Activated CD8-positive, alpha-beta memory T cell treated with anti-CD3 and anti-CD28 coated beads for 24 hours (primary cell): ENCODE measurements at regions not wholly inside any gene's neighbourhood (a gene's known extent, or its start where the extent isn't known, plus 50 kb on each side); places are given as distances from the start of the nearest gene placed in this dataset.
"Not testable (repeated sequence)": the region's sequence is repeated elsewhere in the genome, so short reads cannot be mapped to it uniquely, and the experiment has no call there.

Experiments
- DNase-seq: peaks from one replicate; pipeline ENCODE4 v3.0.0-alpha.2; 2020

DNA sequence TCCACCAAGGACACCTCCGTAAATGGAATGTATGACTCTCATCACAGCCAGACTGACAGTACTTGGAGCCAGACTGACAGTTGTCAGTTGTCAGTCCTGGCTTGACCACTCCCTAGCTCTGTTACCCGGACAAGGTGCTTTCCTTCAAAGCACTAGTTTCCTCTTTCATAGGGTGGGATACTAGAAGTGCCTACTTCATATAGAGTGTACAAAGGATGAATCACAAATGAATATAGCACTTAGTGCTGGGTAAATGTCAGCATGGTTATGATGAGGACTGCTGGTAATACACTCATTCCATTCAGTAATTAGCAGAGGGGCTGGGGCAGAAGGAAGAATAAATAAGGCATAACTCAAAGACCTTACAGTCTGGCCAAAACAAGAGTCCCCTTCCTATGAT is 91.4 kb downstream of the ARL4C start:
- no peak for DNase-seq

DNA sequence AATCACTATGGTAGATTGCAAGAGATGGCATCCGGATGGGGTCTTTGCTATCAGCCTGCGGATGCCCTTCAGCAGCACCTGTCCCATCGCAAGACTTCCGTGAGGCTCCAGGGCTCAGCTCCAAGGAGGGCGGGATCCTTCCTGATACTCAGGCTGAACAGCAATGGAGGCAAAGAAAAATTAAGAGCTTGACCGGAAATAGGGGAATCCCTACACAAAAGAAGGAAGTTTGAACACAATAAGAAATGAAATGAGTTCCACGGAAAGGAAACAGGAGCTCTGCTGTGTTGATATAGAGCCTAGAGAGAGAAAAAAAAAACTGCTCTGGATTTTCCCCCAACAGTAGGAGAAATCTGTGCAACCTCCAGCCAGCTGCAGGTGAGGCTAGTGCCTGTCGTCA is 91.9 kb downstream of the ARL4C start:
- no peak for DNase-seq

DNA sequence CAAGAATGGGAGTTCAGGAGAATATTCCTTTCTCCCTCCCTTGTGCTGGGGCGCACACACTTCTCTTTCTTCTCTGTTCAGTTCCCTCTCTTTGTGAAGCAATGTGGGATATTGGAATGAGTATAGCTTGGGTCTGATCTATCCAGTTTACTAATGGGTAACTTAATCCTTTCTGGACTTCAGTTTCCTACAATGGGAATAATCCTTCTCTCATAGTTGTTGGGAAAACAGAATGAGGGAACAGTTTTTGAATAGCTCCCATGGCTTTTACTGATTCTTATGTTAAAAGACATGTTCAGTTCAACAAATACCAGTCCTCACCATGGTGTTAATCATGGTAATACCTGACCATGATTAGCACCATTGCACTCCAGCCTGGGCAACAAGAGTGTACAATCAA is 93.1 kb downstream of the ARL4C start:
- DNase-seq: no peak

DNA sequence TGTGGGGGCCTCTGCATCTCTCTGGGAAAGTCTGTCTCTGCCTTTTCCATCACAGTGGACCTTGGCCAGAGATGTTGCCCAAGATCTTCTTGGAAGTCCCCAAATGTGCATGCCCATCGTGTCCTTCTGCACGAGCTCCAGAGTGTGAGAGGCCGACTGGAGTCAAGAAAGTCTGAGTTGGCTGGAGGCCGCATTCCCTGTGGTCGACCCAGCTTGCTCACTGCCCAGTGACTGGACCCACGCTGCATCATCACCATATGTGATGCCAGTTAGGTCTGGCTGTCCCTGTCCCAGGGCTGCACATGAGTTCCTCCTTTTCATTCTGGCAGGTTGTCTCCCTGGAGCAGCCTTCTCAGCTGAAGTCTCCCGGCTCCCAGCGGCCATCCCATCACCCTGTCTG is 93.8 kb downstream of the ARL4C start:
- DNase-seq: no peak

DNA sequence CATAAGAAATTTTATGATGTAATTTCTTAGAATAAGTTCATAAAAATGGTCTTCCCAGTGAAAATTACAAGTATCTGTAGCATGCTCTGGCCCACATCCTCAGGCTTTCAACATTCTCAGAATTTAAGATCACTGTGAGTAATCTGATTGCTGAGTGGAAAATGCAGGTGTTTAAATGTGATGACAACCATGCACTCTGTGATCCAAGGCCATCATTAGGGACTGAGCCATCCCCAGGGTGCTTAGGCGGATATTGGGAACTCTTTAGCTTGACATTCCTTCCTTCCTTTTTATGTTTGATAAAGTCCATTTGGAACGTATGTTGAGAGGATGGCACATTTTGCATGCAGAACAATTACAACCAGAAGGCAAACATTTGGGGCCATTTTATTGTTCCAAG is 95.5 kb downstream of the ARL4C start:
- no peak for DNase-seq

DNA sequence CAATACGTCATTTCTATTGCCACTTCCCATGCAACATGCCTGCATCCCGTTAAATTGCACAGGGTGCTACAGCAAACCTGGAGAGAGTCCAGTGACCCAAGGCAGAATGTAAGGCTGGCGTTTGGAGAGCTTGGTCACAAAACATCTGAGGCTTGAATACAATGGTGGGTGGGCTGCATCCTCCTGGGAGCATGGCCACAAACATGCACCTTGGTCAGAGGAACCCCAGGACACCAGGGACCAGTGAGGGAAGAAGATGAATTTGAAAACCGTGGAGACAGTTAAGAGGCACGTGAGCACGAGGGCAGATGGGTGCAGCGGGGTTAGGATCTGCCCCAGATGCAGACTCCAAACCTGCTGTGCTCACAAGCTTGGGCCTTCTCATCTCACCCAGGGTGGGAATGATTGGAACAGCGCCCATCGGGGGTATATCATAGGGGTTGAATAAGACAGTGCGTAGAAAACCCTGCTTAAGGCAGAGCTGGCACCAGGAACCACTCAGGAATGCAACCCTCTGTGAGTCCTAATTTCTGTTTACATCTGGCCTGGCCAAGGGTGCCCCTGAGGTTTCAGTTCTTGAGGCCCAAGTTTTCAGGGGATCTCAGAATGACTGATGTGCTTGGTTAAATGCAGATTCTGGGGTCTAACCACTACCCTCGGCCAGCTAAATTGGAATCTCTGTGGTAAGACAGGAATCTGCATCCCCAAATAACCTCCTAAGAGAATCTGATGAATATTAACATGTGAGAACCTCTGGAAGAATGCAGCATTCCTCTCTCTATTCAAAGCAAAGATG is 97.2 kb downstream of the ARL4C start:
- DNase-seq: no peak

DNA sequence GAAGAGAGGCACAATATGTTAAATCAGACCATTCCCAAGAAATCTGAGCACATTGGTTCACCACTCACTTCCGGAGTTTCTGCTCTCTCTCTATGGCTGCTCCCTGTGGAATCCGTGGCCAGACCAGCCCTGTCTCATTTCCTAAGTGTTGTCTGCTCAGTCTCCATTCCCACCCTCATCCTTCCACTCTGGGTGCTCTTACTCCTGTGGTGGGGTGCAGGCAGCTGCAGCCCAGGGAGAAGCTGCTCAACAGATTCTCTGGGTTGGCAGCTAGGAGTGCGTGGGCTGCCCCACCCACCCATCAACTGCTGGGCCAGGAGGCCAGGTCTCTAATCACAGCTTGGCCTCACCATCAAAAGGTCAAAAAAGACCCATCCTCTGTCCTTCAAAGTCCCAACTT is 98.3 kb downstream of the ARL4C start:
- no peak for DNase-seq

DNA sequence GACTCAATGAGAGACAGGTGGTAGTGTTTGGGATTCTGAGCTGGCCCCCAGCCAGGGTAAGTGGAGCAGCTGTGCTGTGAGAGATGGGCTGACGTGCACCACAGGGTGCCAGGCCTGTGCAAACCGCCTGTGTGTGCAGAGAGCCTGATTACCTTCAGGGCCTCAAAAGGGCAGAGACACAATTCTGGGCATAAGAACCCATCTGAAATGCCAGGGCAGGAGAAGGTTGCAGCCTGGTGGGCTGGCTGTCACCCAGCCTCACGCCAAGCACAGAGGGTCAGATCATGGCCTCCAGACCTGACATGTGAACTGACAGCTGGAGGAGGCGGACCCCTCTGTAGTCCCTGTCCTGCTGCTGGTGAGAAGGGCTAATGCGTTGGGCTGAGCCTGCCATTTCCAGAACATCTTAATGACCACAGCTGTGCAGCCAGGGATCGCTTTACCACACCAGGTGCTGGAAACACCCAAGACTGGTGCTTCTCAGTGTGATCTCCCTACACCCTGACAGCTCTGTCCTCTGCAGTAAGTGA is 100.9 kb downstream of the ARL4C start:
- DNase-seq: no peak

DNA sequence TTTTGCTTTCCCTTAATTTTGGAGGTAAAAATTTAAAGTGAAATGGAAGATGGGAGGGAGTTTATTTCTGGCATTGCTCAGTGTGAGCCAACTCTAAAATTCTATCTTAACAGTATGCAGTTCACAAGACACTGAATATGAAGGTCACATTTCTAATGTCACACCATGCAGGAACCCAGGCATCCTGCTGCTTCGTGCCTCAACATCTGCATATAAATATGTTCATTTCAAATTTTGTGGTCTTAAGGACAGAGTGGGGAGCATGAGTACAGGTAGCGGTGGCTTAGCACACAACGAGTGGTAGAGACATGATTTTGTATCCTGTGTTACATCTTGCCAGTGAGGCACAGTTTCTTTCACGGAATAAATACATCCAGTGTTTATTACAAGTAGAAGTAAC is 102.4 kb downstream of the ARL4C start:
- DNase-seq: no peak

DNA sequence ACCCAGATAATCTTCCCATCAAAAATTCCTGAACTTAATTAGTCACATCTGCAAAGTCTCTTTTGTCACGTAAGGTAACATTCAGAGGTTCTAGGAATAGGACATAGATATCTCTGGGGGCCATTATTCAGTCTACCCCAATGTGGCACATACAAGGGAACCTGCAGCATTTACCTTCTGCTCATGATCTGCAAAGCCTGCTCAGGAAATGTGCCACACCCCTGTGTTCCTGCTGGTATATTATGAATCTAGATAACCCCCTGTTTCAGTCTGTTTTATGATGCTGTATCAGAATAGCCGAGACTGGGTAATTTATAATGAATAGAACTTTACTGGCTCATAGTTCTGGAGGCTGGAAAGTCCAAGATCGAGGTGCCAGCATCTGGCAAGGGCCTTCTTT is 103.5 kb downstream of the ARL4C start:
- DNase-seq: no peak

DNA sequence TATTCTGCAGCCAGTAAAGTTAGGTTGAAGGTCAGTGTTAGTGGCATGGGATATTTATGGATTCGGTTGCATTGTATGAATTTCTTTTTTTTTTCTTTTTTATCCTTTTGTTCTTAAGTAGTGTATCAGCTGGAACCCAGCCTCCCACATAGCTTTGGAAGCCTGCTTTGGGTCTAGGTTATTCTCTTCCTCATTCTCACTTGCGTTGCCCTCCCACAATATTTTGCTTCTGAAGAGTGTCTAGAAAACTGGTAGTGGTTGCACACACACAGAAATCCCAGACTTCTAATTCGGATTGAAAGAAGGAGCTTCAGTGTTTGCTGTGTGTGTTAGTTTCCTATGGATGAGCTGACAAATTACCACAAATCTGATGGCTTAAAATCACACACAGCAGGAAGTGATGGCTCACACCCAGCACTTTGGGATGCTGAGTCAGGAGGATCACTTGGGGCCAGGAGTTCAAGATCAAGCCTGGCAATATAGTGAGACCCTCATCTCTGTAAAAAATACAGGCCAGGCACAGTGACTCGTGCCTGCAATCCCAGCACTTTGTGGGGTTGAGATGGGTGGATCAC is 104.8 kb downstream of the ARL4C start:
- no peak for DNase-seq

DNA sequence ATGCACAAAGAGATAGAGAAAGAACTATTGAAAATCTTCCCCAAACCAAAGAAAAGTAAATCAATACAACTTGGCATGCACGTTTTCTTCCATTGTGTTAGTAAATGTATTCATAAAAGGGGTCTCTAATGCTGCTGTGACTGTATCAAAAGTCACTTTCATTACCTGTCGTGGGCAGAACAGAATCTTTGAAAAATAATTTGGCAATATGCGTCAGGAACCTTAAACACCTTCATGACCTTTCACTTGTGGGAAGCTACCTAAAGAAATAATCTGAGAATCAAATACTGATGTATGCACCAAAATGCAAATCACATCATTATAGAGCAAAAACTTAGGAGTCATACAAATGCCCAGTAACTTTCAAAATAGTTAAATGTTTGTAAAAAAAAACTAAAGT is 105.3 kb downstream of the ARL4C start:
- no peak for DNase-seq

DNA sequence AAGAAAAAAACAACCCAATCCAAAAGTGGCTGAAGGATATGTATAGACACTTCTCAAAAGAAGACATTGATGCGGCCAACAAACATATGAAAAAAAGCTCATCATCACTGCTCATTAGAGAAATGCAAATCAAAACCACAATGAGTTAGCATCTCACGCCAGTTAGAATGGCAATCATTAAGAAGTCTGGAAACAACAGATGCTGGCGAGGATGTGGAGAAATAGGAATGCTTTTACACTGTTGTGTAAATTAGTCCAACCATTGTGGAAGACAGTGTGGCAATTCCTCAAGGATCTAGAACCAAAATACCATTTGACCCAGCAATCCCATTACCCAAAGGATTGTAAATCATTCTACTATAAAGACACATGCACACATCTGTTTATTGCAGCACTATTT is 107.2 kb downstream of the ARL4C start:
- not testable (repeated sequence) for DNase-seq

DNA sequence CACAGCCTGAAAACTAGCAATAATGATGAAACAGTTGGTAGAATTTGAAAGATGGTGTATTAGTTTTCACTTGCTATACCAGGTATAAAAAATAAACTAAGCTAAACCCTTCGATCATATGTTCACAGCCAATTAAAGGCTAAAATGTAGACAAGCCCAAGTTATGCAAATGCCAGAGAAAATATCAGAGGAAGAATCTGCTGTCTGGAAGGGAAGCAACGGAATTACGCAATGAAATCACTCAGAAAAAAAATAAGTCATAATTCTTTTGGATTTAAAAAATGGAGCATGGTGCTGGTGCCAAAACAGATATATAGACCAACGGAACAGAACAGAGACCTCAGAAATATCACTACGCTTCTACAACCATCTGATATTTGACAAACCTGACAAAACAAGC is 108.3 kb downstream of the ARL4C start:
- no peak for DNase-seq

DNA sequence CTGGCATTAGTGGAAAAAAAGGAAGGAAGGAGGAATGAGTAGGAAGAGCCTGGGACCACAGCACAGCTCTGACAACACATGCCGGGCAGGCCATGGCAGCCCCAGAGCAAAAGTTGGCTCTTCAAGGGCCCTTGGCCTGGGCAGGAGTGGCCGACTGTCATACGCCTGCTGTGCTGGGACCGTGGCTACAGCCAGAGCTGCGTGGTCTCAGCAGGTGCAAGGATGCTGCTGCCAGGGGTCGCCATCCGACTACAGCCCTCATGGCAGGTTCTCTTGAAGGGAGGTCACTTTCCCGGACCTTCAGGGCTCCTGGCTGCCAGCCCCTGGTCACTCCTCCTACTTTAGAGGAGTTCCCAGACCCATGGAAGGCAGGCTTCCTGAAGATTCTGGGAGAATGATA is 109.9 kb downstream of the ARL4C start:
- DNase-seq: no peak

DNA sequence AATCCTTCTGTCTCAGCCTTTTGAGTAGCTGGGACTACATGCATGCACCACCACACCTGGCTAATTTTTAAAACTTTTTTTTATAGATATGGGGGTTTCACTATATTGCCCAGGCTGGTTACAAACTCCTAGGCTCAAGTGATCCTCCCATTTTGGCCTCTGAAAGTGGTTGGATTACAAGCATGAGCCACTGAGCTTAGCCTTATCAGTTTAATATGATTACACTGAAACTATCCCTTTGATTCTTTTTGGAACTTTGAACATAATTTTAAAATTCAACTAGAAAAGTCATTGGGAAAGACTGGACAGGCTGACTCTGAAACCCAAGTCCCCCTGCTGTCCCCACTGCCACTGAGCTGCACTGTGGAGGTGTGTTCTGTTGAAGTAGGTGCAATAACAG is 114.8 kb downstream of the ARL4C start:
- DNase-seq: no peak

DNA sequence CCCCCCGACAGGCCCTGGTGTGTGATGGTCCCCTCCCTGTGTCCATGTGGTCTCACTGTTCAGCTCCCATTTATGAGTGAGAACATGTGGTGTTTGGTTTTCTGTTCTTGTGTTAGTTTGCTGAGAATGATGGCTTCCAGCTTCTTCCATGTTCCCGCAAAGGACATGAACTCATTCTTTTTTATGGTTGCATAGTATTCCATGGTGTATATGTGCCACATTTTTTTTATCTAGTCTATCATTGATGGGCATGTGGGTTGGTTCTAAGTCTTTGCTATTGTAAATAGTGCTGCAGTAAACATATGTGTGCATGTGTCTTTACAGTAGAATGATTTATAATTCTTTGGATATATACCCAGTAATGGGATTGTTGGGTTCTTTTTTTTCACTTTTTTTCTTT is 117.9 kb downstream of the ARL4C start:
- not testable (repeated sequence) for DNase-seq

DNA sequence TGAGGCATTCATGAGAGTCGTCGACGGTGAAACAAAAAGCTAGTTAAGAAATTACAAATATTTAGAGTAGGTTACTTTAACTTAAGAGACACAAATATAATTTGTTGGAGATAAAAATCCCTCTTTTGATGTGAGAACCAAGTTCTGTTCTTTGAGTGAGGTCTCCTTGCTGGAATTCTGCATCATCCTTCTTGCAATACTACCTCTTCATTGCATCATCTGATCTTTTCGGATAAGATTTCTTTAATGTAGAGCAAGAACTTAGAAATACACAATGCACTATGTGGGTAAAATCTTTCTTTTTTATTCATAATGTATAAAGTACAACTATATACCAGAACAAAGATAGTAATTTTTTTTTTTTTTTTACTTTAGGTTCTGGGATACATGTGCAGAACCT is 118.4 kb downstream of the ARL4C start:
- no peak for DNase-seq

DNA sequence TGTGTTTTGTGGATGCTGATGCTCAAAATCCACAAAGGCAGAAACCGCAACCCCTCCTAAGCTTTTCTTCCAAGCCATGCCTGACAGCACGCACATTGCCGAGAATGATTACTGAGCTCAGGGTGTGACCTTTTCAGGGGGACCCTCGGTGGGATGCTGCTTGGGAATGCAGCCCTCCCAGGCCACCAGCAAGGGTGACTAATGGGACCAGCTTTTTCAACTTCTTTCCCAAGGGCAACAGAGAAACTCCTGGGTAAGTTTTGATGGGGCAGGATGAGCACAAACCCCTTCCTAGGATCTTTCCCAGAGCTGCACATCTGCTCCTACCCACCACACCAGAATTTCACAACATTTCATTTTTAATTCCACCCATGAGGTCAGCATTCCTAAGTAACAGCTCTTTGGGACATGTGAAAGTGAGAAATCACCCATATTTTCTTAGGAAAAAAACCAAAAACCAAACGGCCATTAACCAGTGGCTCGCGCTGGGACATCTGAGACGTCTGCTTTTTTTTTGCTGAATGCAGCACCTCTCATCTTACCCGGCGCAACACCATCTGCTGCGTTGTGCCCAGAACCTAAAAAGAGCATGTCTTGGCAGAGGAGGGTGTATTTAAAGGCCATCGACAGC is 119.0 kb downstream of the ARL4C start:
- no peak for DNase-seq

DNA sequence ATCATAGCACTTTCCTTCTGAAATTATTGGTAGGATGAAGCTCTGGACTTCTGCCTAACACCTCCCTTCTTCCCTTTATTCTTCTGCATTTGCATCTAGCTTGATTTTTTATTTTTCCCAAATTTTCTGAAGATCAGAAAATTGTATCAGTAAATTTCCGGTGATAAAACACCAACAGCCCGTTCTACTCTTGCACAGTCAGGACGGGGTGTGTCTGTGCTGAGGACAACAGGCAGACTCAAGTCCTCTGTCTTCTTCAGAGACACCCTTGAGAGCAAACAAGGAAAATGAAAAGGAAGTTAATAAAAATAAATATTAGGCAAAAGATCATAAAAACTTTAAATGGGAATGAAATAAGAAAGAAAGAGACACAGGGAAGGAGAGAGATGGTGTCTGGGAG is 120.7 kb downstream of the ARL4C start:
- DNase-seq: no peak

DNA sequence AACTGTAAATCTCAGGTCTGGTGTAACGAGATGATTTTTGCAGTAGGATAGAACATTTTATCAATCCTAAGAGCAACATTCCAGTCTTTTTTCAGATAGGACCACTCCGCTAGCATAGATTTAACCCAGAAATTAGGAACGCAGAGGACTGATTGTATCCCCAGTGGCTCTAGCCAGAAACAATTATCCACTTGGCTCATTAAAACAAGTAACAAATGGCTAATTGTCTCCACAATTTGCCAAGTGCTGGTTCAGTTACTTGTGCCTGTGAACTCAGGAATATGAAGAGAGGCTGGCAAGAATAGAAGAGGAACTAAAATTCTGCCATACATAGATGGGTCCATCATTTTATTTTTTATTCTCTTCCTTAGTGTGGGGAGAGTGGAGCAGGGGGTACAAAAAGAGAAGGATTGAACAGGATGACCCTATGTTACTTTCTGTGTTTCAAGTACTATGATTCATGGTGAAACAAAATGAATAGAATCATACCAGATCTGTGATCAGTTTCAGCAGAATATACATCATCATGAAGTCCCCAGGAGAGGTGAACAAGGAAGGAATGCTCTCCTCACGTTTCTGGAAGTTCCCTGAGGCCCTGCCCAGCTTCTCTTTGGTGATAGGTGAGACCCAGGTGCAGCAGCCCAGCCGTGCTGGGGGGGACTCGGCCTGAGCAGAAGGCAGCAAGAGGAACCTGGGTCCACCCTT is 121.6 kb downstream of the ARL4C start:
- DNase-seq: no peak

DNA sequence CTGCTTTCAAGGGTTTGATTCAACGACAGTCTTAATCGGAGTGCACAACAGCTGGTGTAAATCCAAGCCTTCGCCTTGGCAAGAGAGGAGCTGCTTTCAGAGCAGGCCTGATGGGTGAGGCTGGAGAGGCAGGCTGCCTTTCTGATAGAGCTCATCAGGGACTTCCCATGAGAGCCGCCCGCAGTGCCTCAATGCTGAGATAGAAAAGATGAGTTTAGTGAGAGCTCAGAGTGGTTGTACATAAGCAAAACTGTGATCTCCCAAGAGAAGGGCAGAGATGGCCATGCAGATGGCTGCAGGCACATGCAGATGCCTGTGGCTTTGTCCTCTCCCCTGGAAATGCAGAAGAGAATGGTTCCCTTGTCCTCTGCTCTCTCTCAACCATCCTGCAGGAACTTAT is 122.1 kb downstream of the ARL4C start:
- DNase-seq: no peak

DNA sequence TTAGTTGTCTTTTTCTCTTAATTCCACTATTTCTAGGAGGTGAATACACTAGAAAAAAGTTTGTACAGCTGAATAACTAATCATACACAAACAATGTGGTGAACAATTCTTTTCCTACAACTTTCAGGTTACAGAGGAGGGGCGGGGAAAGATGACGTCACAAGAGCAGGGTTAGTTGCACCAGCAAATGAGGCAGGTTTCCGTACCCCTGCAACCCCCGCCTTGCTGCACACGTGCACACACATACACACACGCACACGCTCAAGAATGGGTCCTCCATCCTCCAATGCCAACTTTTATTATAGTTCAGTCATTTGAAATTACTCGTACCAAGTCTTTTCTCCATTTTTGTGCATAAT is 122.8 kb downstream of the ARL4C start:
- no peak for DNase-seq
